ENCODE measurements at regions not wholly inside any gene's neighbourhood (a gene's known extent, or its start where the extent isn't known, plus 50 kb on each side); places are given as distances from the start of the nearest gene placed in this dataset.

DNA sequence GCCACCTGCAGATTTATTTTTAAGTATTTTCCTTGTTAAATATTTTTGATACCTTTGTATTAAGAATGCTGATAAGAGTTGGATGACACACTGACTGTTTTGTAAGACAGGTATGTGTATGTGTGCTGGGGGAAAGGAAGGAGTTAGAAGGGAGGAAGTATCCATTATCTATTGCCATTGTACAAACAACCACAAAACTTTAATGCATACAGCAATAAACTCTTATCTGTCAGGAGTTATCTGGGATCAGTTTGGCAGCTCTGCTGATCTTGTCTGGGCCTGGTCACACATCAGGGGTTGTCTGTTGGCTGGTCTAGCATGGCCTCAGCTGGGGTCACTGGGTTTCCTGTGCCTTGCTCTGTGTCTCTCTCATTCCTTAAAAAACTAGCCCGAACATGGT, 423.9 kb upstream of the USP24 start:
- DNase-seq (ENCODE audit: low read depth in 2 of 2) = no peak

DNA sequence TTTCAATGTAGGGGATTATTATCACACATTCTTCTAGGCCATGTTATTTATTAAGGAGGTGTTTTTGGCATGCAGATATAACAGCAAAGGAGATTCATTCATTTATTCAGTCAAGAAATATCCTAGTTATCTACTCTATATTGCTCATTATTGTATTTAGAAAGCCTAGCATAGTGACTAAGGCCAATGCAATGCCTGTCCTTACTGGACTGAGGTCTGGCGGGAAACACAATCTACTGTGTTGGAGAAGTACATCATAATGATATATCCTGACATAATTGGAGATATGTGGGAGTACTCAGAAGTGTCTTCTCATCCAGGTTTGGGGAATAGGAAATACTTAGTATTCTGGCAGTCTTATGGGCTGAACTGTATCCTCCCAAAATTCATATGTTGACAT, 421.5 kb upstream of the USP24 start:
- no peak for DNase-seq (ENCODE audit: low read depth in 2 of 2)

DNA sequence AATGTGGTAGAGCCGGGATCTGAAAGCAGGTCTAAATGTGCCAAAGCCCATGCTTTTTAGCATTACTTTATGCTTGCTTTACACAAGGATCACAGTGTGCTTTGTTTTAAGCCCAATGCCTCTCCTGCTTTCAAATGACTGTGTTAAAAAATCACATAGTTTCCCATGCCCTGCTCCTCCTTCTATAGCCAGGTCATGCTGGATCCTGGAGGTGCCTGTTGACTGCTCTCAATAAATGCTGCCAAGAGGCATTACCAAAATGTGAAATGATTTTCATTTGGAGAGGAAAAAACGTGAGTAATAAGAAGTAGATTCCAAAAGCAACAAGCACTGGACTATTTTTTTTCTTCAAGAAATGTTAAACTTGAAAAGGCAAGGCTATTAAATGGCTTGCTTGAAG, 420.7 kb upstream of the USP24 start:
- DNase-seq (ENCODE audit: low read depth in 2 of 2) = no peak

DNA sequence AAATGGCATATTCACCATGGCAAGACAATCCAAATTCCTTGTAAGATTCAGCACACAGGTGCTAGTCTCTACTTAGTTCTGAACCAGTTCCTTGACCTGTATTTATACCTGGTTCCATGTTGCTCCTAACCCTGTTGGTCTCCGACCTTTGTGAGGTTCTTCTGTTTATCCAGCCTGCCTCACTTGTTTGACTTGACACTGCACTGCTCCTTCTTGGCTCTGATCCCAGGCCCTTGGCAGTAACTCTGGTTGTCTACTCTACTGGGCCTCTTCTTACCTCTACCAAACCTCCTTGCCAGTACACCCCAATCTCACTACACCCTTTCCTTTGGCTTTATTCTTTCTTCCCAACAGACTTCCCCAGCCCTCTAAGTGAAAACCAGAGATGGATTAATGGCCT, 419.4 kb upstream of the USP24 start:
- DNase-seq (ENCODE audit: low read depth in 2 of 2) = no peak

DNA sequence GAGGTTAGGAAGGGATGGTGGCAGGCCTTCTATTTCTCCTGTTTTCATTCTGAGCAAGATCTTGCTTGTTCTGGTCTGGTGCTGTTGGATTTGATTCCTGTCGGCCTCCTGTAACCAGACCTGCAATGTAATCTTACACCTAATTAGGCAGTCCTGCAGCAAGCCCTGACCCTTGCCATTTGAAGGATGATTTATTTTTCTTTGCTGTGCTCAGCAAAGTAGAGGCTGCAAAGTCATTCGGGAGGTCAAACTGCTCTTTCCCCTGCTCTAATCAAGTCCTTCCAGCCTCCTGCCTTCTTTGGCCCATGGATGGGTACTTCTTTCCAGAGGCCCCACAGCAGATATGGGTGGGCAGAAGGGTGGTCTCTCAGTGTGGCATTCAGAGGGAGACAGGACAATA, 417.7 kb upstream of the USP24 start:
- no peak for DNase-seq (ENCODE audit: low read depth in 2 of 2)

DNA sequence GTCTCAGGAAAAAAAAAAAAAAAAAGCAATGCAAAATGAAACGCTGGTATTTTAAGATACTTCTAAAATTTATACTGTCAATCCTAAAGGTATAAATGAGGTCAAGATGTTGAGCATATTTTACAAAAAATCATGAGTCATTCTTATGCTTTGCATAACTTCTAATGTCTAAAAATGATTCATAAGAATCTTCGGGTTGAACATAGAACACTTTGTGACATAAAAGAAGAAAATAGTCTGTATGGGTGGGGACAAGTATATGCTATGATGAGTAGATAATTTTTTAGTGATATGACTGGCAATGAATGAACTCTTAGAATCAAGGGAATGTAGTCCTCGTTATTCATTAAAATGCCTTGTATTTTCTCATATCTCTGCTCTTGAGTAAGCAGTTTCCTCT, 416.9 kb upstream of the USP24 start:
- DNase-seq (ENCODE audit: low read depth in 2 of 2) = no peak

DNA sequence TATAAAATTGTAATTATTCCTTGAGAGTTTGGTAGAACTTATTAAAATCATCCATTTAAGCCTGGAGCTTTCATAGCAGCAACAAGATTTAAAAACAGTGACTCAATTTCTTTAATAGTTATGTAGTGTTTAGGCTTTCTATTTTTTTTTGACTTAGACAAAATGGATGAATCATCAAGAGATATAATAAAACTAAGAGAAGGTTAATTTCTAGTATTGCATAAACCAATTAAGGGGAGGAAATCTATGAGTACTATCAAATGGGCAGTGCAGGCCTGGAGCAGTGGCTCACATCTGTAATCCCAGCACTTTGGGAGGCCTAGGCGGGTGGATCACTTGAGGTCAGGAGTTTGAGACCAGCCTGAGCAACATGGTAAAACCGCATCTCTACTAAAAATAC, 416.3 kb upstream of the USP24 start:
- DNase-seq (ENCODE audit: low read depth in 2 of 2) = no peak

DNA sequence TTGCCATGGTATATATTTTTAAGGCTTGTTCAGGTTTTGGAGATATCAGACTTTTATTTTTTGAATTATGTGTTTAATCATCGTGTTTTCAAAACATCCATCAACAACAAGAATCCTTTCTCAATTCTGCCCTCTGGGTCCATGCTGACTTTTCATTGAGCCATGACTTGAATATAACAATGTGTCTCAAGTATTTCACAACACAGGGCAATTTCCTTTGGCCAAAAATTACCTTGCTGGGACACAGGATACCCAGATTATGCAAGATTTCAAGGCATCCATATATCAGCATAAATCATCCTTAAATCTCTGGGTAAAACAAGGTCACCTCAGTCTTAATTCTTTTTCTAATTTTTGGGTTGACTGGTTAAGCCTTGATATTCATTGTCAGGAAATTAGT, 411.2 kb upstream of the USP24 start:
- no peak for DNase-seq (ENCODE audit: low read depth in 2 of 2)

DNA sequence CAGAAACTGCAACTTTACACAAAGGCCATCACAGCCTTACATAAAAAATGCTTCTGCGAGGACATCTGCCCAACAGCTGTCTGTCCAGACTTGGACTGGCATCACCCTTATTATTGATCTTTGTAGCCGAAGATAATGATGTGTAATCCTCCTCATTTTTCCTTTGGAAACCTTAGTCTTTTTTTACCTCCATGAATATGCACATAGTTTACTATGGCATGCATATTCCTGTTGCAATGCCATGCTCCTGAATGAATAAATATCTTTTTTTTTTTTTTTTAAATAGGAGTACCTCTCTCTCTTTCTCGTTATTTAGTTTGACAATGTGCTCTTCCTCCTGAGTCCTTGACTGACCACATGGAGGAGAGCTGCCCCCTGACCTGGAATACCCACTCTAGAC, 409.6 kb upstream of the USP24 start:
- DNase-seq (ENCODE audit: low read depth in 2 of 2) = no peak

DNA sequence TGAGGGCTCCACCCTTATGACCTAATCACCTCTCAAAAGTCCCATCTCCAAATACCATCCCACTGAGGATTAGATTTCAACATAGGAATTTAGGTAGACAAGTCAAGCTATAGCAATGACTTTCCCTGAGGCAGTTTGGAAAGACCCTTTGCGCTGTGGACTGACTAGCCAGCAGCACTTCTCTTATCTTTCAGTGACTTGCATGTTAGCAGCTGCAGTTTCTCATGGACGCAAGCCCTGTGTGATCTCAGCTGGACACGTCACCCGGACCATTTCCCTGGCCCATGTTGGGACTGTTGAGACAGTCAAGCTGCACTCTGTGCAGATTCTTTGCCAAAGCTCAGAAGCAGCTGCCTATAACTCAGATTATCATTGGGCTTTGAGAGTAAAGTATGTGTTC, 408.1 kb upstream of the USP24 start:
- DNase-seq (ENCODE audit: low read depth in 2 of 2) = no peak

DNA sequence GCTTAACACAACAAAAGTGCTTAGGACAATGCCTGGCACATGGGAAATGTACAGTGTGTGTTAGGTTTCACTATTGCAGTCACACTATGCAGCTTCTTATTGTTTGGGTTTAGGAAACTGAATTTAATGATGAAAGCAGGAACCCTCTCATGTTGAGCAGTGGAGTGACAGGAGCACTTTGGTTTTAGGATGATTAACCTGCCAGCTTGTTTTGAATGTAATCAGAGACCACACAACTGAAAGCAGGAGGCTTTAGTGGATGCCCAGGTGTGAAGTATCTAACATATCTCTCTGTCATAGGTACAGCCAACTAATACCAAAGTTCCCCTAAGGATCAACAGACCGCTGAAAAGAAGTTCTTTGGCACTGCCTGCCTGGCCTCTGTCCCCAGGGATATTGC, 406.9 kb upstream of the USP24 start:
- no peak for DNase-seq (ENCODE audit: low read depth in 2 of 2)

DNA sequence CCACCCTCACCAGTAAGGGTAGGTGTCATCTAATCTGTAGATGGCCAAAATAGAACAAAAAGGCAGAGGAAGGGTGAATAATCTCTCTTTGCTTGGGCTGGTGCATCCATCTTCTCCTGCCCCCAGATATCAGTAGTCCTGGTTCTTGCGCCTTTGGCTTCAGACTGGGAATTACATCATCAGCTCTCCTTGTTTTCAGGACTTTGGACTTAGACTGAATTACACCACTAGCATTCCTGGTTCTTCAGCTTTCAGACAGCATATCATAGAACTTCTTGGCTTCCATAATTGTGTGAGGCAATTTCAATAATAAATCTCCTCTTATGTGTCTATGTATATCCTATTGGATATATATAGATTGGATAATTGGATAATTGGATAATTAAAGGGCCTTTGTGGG, 403.0 kb upstream of the USP24 start:
- DNase-seq (ENCODE audit: low read depth in 2 of 2) = no peak

DNA sequence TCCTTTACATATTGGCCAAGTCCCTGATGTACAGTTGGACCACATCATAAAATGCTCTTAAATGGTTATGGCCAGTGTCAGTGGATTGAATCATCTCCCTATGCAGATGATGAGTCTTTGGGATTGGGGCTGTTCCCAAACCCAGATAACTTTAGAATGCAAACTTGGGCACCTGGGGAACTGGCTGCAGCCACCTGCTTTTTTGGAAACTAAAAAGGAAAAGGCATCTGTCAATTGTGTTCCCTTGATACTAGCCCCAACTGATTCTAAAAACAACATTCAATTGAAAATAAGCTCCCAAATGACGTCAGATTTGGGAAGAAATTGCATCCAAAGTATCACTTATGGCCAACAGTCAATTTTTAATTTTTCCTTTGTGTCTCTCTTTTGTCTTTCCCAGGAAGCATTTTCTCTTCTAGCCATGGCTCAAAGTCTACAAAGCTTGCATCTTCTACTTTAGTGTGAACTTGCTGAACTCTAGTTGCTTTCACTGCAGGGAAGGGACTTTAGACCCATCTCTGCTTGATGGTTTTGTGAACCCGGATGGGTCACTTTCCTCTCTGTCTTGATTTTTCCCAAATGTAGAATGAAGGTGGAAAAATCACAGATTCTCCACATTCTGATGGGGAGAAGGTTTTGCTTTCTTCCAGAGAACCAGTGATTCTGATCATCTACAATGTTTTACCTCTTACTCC, 402.3 kb upstream of the USP24 start:
- no peak for DNase-seq (ENCODE audit: low read depth in 2 of 2)

DNA sequence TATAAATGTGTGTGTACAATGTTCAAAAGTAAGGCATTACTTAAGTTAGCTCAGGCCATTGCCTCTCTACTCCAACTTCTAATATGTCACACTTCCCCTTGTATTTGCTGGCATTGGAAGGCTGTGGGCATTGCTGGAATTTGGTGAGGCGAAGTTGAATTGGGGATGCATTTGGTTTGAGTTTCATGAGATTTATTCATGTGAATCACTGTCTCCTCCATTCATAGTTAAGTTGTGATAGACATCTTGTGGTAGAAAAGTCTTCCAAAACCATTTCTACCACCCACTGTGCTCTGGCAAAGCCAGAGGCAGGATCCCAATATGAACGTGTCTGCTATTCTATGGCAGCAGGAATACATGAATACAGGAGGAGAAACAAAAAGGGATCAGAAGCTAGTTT, 397.8 kb upstream of the USP24 start:
- DNase-seq (ENCODE audit: low read depth in 2 of 2) = no peak

DNA sequence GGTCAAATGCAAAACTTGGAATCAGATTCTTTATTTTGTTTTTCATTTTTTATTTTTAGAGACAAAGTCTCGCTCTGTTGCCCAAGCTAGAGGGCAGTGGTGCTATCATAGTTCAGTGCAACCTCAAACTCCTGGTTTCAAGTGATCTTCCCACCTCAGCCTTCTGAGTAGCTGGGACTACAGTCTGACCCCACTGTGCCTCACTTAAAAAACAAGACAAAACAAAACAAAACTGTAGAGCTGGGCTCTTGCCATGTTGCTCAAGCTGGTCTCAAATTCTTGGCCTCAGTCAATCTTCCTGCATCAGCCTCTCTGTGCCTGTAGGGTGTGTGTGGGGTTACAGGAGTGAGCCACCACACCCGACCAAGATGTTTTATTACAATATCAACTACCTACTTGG, 396.0 kb upstream of the USP24 start:
- DNase-seq (ENCODE audit: low read depth in 2 of 2) = no peak

DNA sequence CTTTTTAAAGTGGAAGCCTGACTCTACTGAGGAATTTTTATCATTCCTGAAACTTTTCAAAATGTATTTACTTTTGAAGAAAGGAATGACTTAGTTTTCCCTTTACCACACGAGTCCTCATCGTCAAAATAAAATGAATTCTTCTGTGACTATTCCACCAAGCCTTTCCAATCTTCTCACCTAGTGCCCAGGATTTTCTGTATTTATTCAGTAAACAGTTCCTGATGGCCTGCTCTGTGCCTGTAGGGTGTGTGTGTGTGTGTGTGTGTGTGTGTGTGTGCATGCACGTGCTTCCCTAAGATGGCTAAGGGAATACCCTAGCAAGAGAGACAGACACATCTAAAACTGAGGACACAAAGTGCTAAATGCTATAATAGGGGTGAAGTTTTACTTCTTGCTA, 395.0 kb upstream of the USP24 start:
- DNase-seq (ENCODE audit: low read depth in 2 of 2) = no peak

DNA sequence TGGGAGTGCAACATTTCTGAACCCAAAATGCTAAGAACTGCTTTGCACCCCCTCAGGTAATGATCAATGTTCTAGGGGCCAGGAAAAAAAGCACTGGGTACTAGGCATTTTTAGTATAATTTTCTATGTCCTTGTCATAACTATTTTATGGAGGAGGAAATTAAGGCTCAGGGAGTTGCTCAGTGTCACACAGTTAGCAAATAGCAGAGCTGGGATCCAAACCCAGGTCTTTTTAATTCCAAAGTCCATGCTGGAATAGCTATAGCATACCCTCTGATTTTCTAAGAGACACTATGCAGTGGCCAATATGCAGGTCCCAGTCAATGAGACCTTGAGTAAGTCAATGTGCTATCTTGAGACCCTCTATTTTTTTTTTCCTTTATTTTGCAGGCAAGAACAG, 394.5 kb upstream of the USP24 start:
- DNase-seq (ENCODE audit: low read depth in 2 of 2) = no peak

DNA sequence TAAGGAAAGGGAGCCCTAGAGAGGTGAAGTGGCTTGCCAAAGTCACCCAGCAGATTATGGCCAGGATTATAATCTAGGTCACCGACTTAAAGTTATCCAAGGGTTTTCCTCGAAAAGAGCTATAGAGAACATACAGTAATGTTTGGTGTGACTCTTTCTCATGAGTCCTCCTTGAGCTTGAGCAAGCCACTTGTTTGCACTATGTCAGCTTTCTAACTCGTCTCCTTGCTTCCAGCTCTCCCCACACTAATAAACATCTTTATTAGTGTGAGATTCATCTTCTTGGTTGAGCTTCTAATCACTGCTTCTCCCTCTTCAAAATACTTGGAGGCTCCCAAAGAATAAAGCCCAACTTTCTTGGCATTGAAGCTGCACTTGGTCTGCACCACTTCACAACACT, 390.0 kb upstream of the USP24 start:
- no peak for DNase-seq (ENCODE audit: low read depth in 2 of 2)

DNA sequence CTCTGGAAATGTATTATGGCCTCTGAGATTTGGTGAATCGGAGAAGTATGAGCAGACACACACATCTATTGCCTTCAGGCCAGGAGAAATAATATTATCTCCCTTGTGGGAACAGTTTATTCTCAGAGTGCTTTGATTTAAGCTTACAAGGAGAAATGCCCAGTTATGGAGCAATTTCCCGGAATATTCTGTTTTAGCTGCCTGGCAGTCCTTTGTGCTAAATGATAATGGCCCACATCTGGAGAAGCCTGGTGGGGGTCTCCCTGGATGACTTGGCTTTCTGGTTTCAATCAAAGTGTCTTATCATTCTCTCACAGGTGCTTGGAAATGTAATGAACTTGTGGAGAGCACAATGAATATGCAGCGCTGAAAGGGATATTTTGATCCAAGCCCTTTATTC, 389.6 kb upstream of the USP24 start:
- no peak for DNase-seq (ENCODE audit: low read depth in 2 of 2)

DNA sequence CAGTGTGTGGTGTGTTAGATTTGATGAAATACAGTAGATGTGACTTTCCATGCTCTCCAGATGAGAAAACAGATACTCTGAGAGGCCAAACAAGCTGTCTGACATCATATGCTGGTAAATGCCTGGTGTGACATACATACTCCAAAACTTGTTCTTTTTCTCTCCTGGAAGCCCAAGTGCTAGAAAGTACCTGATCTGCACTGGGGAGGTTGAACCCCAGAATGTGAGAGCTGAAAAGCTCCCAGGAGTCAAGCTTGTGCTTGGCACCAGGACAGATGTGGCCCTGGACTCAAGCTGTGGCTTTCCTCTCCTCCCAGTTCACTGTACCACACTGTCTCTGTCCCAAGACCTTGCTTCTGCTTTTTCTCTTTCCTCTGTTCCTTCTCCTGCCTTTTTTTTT, 389.0 kb upstream of the USP24 start:
- no peak for DNase-seq (ENCODE audit: low read depth in 2 of 2)

DNA sequence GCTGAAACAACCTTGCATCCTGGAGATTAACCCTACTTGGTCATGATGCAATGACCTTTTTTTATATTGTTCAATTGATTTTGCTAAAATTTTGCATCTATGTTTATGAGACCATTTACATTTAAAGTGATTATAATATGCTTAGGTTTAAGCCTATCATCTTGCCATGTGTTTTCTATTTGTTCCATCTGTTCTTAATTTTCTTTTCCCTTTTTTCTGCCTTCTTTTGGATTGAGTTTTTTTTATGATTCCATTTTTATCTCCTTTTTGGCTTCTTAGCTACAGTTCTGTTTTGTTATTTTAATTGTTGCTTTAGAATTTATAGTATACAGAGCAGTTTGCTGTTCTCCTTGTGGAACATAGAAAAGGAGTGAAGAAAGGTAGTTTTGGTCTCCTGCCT, 385.1 kb upstream of the USP24 start:
- DNase-seq (ENCODE audit: low read depth in 2 of 2) = no peak

DNA sequence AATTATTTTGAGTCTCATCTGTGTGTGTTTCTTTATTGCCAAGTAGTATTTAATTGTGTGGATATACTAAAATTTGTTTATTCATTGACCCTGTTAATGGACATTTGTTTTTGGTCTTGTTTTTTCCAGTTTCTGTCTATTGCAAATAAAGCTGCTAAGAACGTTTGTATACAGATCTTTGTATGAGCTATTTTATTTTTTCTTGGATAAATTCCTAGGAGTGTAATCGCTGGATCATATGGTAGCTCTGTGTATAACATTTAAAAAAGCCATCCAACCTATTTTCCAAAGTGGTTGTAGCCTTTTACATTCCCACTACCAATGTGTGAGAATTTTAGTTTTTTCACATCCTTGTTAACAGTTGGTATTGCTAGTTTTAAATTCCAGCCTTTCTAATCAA, 382.7 kb upstream of the USP24 start:
- no peak for DNase-seq (ENCODE audit: low read depth in 2 of 2)

DNA sequence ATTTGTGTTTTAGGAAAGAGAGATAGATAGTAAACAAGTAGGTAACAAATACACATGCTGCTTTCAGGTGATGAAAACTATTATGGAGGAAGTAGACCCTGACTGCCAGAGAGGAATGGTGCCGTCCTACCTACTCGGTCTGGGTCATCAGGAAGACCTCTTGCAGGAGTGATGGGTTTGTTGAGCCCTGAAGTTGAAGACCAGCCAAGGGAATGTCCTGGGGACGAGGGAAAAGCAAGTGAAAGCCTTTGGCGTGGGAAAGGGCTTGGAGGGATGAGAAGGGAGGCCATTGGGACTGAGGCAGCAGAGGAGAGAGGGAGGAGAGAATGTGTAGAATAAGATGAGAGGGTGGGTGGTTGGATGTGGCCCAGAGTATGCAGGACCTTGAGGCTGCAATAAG, 379.5 kb upstream of the USP24 start:
- DNase-seq (ENCODE audit: low read depth in 2 of 2) = no peak

DNA sequence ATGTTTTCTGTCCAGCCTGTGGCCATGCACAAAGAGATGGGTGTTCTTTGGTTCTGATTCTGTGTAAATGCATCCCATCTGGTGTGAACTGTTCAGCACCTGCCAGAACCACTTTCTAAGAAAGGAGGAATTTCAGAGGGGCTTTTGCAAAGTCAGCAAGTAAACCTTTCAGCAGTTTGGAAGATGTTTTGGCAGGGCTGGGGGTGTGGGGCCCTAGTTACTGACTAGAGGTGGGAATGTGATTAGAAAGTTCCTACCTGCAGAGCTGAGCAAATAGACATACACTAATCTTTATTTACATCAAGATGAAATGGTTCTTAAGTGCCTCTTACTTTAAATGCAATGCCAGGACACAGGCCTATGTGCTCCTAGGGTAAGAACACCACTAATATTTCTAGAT, 378.1 kb upstream of the USP24 start:
- no peak for DNase-seq (ENCODE audit: low read depth in 2 of 2)
